Lung (tissue), 11 donors: ENCODE measurements at regions not wholly inside any gene's neighbourhood (a gene's known extent, or its start where the extent isn't known, plus 50 kb on each side); places are given as distances from the start of the nearest gene placed in this dataset.

Experiments
- ATAC-seq: fragments of 200-7000 bp; cut with Tn5 transposase; one replicate; pipeline ENCODE4 v1.9.1; 2020; ENCODE audit warnings: moderate number of reproducible peaks; ENCODE audit not compliant: insufficient read depth, low FRiP score
- DNase-seq, 3 donors: peaks; one replicate each; pipeline ENCODE4 v3.0.0-alpha.2; 2013 to 2017
- H3K27ac ChIP-seq, 2 donors: one replicate each; pipeline ENCODE4 v1.5.1; 2013; ENCODE audit warnings: mild to moderate bottlenecking in 2 of 2, moderate library complexity in 2 of 2, control low read depth in 1 of 2, inconsistent platforms in 1 of 2, low read depth in 1 of 2, low read length in 1 of 2
- H3K27me3 ChIP-seq, 3 donors: one replicate each; pipeline ENCODE4 v1.5.1; 2013; ENCODE audit warnings: low read length in 2 of 3; ENCODE audit not compliant: control insufficient read depth in 3 of 3, insufficient read depth in 3 of 3
- H3K36me3 ChIP-seq, 4 donors: one replicate each; pipeline ENCODE4 v1.5.1; 2013; ENCODE audit warnings: low read length in 4 of 4, mild to moderate bottlenecking in 1 of 4, moderate library complexity in 1 of 4; ENCODE audit not compliant: control insufficient read depth in 4 of 4, insufficient read depth in 4 of 4
- H3K4me1 ChIP-seq, 5 donors: one replicate each; pipeline ENCODE4 v1.5.1; 2013; ENCODE audit warnings: low read length in 5 of 5, mild to moderate bottlenecking in 2 of 5, moderate library complexity in 1 of 5; ENCODE audit not compliant: control insufficient read depth in 5 of 5, insufficient read depth in 5 of 5
- H3K4me3 ChIP-seq: one replicate; pipeline ENCODE4 v1.5.1; 2013; ENCODE audit warnings: mild to moderate bottlenecking, control low read depth, moderate library complexity
- H3K9ac ChIP-seq, 2 donors: one replicate each; pipeline ENCODE4 v1.5.1; 2013; ENCODE audit warnings: low read length in 2 of 2, control low read depth in 1 of 2; ENCODE audit not compliant: insufficient read depth in 1 of 2
- H3K9me3 ChIP-seq, 4 donors: one replicate each; pipeline ENCODE4 v1.5.1; 2013; ENCODE audit warnings: low read length in 3 of 4, mild to moderate bottlenecking in 1 of 4, moderate library complexity in 1 of 4; ENCODE audit not compliant: control insufficient read depth in 4 of 4, insufficient read depth in 3 of 4
- CTCF ChIP-seq: IDR thresholded peaks from 2 replicates; pipeline ENCODE4 v1.5.1; 2012; ENCODE audit warnings: mild to moderate bottlenecking; ENCODE audit errors: control extremely low read depth, extremely low read depth
- WGBS, 2 donors: extraction: QIAGEN DNeasy Blood & Tissue Kit; methylation state at CpG; one replicate each; pipeline ENCODE4 v1.1.7; 2013; 5-methylcytosine and 5-hydroxymethylcytosine counted together
- donor health status: control.
- donor health status: control.
- donor health status: Bipolar disorder and iron deficiency.
- donor health status: healthy.
- donor health status: DM: yes; HTN: yes; CAD: no.

- Histone ChIP-seq H3K4me3 (no peak overlapping the region), H3K27me3 (no peaks in the 10 kb centered on the region), H3K4me1 (no peaks in the 10 kb centered on the region), H3K36me3 (no peaks in the 10 kb centered on the region), H3K9ac (no peak overlapping the region), H3K27ac (no peak overlapping the region), H3K9me3 (peaks cover 0 to 2% (median under 1%) of the 10 kb centered on the region in 4 donors)
- ATAC-seq: no peak
- no peak for TF ChIP-seq CTCF
- WGBS, 2 donors: 67 to 83% methylated on average over 5 of the region's 5 CpGs
- no peak for DNase-seq
These were observed 800.6 kb upstream of the CDH6 start for GRCh38 chr5:30392897-30393296.

GRCh38 chr5:30390095-30390494, 803.4 kb upstream of the CDH6 start:
- no peaks in the 10 kb centered on the region for H3K36me3 ChIP-seq
- no peak for TF ChIP-seq CTCF
- WGBS, 2 donors: 23 to 47% methylated on average over 2 of the region's 2 CpGs
- no peaks in the 10 kb centered on the region for H3K4me1 ChIP-seq
- DNase-seq (no peak), ATAC-seq (no peak)
- no peak overlapping the region for H3K4me3 ChIP-seq
- H3K9ac ChIP-seq: no peak overlapping the region
- no peaks in the 10 kb centered on the region for H3K27me3 ChIP-seq
- no peak overlapping the region for H3K27ac ChIP-seq
- peaks cover 0 to 2% (median 0%) of the 10 kb centered on the region in 4 donors for H3K9me3 ChIP-seq

GRCh38 chr5:30387974-30388632, 805.4 kb upstream of the CDH6 start:
- peaks cover 0 to 2% (median 0%) of the 10 kb centered on the region in 4 donors for H3K9me3 ChIP-seq
- no peak for DNase-seq
- ATAC-seq: no peak
- no peak overlapping the region for H3K4me3 ChIP-seq
- peaks cover 0 to 2% (median 0%) of the 10 kb centered on the region in 5 donors for H3K4me1 ChIP-seq
- H3K27ac ChIP-seq: no peak overlapping the region
- H3K27me3 ChIP-seq: no peaks in the 10 kb centered on the region
- H3K36me3 ChIP-seq: no peaks in the 10 kb centered on the region
- no peak overlapping the region for H3K9ac ChIP-seq
- 70 to 80% methylated on average over 3 of the region's 3 CpGs for WGBS, 2 donors
- no peak for TF ChIP-seq CTCF

GRCh38 chr5:30385754-30386153, 807.7 kb upstream of the CDH6 start:
- Histone ChIP-seq H3K9ac (no peak overlapping the region), H3K27me3 (no peaks in the 10 kb centered on the region), H3K27ac (no peak overlapping the region), H3K9me3 (no peaks in the 10 kb centered on the region), H3K36me3 (no peaks in the 10 kb centered on the region), H3K4me3 (no peak overlapping the region), H3K4me1 (peaks cover 0 to 2% (median 0%) of the 10 kb centered on the region in 5 donors)
- 88 to 93% methylated on average over 2 of the region's 2 CpGs for WGBS, 2 donors
- no peak for ATAC-seq
- TF ChIP-seq CTCF: no peak
- DNase-seq: no peak
